Heart right ventricle (tissue), 16 donors: ENCODE measurements at regions not wholly inside any gene's neighbourhood (a gene's known extent, or its start where the extent isn't known, plus 50 kb on each side); places are given as distances from the start of the nearest gene placed in this dataset.

ENCODE experiments used
- ATAC-seq, 8 donors: fragments of 200-7000 bp; cut with Tn5 transposase; one replicate each; pipeline ENCODE4 v1.9.1; 2020; ENCODE audit warnings: mild to moderate bottlenecking in 8 of 8, moderate library complexity in 8 of 8, moderate number of reproducible peaks in 1 of 8
- DNase-seq, 2 donors: peaks; one replicate each; pipeline ENCODE4 v3.0.0-alpha.2; 2020
- H3K27ac ChIP-seq, 10 donors: fragments of 200-600 bp; sonication (generic) in 2 of 10; one replicate each; pipeline versions ENCODE4 v1.5.0 to v1.8.0; 2020 to 2022; ENCODE audit warnings: mild to moderate bottlenecking in 3 of 10
- H3K27me3 ChIP-seq, 7 donors: fragments of 200-600 bp; one replicate each; pipeline ENCODE4 v1.8.0; 2021 to 2022; ENCODE audit warnings: mild to moderate bottlenecking in 2 of 7
- H3K36me3 ChIP-seq, 9 donors: fragments of 200-600 bp; sonication (generic) in 1 of 9; one replicate each; pipeline versions ENCODE4 v1.5.0 to v1.8.0; 2020 to 2022; ENCODE audit warnings: mild to moderate bottlenecking in 2 of 9
- H3K4me1 ChIP-seq, 9 donors: fragments of 200-600 bp; sonication (generic) in 1 of 9; one replicate each; pipeline versions ENCODE4 v1.5.0 to v1.8.0; 2020 to 2022; ENCODE audit warnings: mild to moderate bottlenecking in 4 of 9
- H3K4me3 ChIP-seq, 10 donors: fragments of 200-600 bp; sonication (generic) in 2 of 10; one replicate each; pipeline versions ENCODE4 v1.5.0 to v1.8.0; 2020 to 2022; ENCODE audit warnings: mild to moderate bottlenecking in 7 of 10, moderate library complexity in 2 of 10
- H3K9me3 ChIP-seq, 11 donors: fragments of 200-600 bp in 10 of 11; sonication (generic) in 2 of 11; one replicate each; pipeline versions ENCODE4 v1.5.0 to v1.8.0; 2013 to 2022; ENCODE audit warnings: mild to moderate bottlenecking in 2 of 11, control low read depth in 1 of 11, moderate library complexity in 1 of 11
- WGBS, 2 donors: extraction: QIAGEN DNeasy Blood & Tissue Kit; methylation state at CpG; one replicate each; pipeline ENCODE4 v1.1.7; 2013; ENCODE audit warnings: inconsistent platforms in 1 of 2; 5-methylcytosine and 5-hydroxymethylcytosine counted together
- intact Hi-C, 10 donors: fragments of 100-400 bp; cut with DNase I; formaldehyde crosslinking; loops; one replicate each; pipeline versions ENCODE4 v1.11.1 to v1.14.2; 2022
- TF ChIP-seq, protein P1 (sequence below), 9 donors: fragments of 200-600 bp; sonication (generic) in 2 of 9; IDR thresholded peaks; one replicate each; pipeline versions ENCODE4 v1.5.0 to v1.8.0; 2021 to 2022; ENCODE audit warnings: antibody characterized with exemption in 9 of 9, mild to moderate bottlenecking in 5 of 9, moderate library complexity in 1 of 9
- donor health status: Arrhythmogenic right ventricular cardiomyopathy.
- donor health status: ischemic (EF 13 %, LVEDD 7.1; RV severe dilation, severe dysfunction).
- donor health status: healthy with polysubstance abuse.
- donor health status: DM: no; HTN: yes; CAD: no.
- donor health status: DM: no; HTN: no; CAD: no.
- donor health status: ischemic (EF 25% LVEDD 6.9; RV normal size, moderate dysfunction).
- donor health status: ischemic (EF 25% LVEDD 5.7; RV mildly dilated, moderate dysfunction).
- donor health status: healthy.
- donor health status: DM: yes; HTN: yes; CAD: no.
- donor health status: Ischemic cardiomyopathy.
- donor health status: ischemic (EF 35%, LVEDD 5.7; RV mildly dilated, moderate dysfunction).
- donor health status: nonischemic (EF 11% LVEDD 7.7; RV severe dilation, severe dysfunction).
- donor health status: DM: yes; HTN: yes; CAD: no.
- donor health status: PGD.
- donor health status: ischemic (EF 29% LVEDD 5.4; RV normal size, mild dysfunction).
- donor health status: nonischemic (EF 23%, LVEDD 6.1; RV moderate dilation, normal function).

DNA sequence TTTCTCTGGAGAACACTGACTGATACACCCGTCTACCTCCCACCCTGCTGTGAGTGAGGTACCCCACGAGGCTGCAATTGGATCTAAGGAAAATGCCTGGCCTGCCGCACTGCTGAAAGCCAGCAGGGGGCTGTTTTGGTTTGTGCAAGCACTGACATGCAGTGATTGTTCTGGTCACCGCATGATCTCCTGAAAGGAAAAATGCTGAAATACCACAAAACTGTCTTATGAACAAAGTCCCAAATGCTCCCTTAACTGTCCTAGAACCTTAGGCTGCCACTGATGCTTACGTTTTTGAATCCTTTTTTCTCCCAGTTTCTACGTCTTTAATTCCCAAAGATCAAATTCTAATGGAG, 132.7 kb downstream of the JCAD start:
- DNase-seq (no peak), ATAC-seq (peak in 1 of 8 donors; percentile 35)
- peaks cover 0 to 6% (median 0%) of the 10 kb centered on the region in 9 donors for H3K4me1 ChIP-seq
- peaks cover 0 to 25% (median 7%) of the 10 kb centered on the region in 11 donors for H3K9me3 ChIP-seq
- H3K36me3 ChIP-seq = no peaks in the 10 kb centered on the region
- H3K4me3 ChIP-seq = no peak overlapping the region
- WGBS, 2 donors = 67 to 73% methylated on average over 6 of the region's 6 CpGs
- H3K27me3 ChIP-seq = no peaks in the 10 kb centered on the region
- no peak overlapping the region for H3K27ac ChIP-seq
- intact Hi-C loops = loop anchor here in 2 of 10 donors (5.0 to 10.0 kb wide), 2 partner anchors 68 to 76 kb away; no protein-coding TSS in a partner anchor
- TF ChIP-seq, protein P1, sequence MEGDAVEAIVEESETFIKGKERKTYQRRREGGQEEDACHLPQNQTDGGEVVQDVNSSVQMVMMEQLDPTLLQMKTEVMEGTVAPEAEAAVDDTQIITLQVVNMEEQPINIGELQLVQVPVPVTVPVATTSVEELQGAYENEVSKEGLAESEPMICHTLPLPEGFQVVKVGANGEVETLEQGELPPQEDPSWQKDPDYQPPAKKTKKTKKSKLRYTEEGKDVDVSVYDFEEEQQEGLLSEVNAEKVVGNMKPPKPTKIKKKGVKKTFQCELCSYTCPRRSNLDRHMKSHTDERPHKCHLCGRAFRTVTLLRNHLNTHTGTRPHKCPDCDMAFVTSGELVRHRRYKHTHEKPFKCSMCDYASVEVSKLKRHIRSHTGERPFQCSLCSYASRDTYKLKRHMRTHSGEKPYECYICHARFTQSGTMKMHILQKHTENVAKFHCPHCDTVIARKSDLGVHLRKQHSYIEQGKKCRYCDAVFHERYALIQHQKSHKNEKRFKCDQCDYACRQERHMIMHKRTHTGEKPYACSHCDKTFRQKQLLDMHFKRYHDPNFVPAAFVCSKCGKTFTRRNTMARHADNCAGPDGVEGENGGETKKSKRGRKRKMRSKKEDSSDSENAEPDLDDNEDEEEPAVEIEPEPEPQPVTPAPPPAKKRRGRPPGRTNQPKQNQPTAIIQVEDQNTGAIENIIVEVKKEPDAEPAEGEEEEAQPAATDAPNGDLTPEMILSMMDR (IDR thresholded peaks at IDR 0.05) = peak in 8 of 9 donors; percentile 16 to 51 (median 37)

DNA sequence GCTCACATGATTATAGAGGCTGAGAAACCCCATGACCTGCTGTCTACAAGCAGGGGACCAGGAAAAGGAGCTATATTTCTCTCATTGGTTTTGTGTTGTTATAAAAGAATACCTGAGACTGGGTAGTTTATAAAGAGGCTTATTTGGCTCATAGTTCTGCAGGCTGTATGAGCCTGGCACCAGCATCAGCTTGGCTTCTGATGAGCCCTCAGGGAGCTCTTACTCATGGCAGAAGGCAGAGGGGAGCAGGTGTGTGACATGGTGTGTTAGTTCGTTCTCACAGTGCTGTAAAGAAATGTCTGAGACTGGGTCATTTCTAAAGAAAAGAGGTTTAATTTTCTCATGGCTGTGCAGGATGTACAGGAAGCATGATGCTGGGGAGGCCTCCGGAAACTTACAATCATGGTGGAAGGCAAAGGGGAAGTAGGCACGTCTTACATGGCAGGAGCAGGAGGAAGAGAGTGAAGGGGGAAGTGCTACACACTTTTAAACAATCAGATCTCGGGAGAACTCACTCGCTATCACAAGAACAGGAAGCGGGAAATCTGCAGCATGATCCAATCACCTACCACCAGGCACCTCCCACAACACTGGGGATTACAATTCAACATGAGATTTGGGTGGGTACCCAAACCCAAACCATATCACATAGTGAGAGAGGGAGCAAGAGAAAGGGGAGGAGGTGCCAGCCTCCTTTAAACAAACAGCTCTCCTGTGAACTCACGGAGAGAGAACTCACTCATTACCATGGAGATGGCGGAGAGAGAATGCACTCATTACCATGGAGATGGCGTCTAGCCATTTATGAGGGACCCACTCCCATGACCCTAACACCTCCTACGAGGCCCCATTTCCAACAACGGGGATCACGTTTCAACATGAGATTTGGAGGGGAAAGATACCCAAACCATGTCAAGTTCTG, 133.4 kb downstream of the JCAD start:
- H3K36me3 ChIP-seq = no peaks in the 10 kb centered on the region
- intact Hi-C loops = loop anchor here in 2 of 10 donors (5.0 to 10.0 kb wide), 2 partner anchors 69 to 76 kb away; no protein-coding TSS in a partner anchor
- no peak overlapping the region for H3K4me3 ChIP-seq
- DNase-seq (no peak), ATAC-seq (no peak)
- H3K27me3 ChIP-seq = no peaks in the 10 kb centered on the region
- H3K9me3 ChIP-seq = peaks cover 0 to 23% (median 7%) of the 10 kb centered on the region in 11 donors
- TF ChIP-seq, protein P1 (IDR thresholded peaks at IDR 0.05) = no peak
- 69 to 73% methylated on average over 12 of the region's 12 CpGs for WGBS, 2 donors
- H3K4me1 ChIP-seq = peaks cover 0 to 6% (median 0%) of the 10 kb centered on the region in 9 donors
- no peak overlapping the region for H3K27ac ChIP-seq

DNA sequence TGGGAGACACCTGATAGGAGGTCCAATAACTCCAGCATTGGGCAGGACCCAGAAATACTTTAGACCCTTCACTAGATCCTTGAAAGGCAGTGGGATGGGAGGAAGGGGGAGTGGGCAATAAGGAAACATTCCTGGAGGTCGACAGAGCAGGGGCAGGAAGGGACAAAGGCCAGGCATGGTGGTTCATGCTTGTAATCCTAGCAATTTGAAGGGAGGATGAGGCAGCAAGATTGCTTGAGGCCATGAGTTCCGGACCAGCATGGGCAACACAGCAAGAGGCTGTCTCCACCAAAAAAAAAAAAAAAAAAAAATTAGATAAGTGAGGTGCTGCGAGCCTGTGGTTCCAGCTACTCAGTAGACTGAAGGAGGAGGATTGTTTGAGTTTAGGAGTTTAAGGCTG, 134.9 kb downstream of the JCAD start:
- Histone ChIP-seq H3K27ac (no peak overlapping the region), H3K4me1 (peaks cover 0 to 7% (median 0%) of the 10 kb centered on the region in 9 donors), H3K4me3 (no peak overlapping the region), H3K27me3 (no peaks in the 10 kb centered on the region), H3K36me3 (no peaks in the 10 kb centered on the region), H3K9me3 (peaks cover 0 to 14% (median under 1%) of the 10 kb centered on the region in 11 donors)
- intact Hi-C loops = loop anchor here in 1 of 10 donors (10.0 kb wide), 1 partner anchor 70 kb away; no protein-coding TSS in a partner anchor
- DNase-seq (no peak), ATAC-seq (no peak)
- TF ChIP-seq, protein P1 (IDR thresholded peaks at IDR 0.05) = no peak
- WGBS, 2 donors = 92 to 94% methylated on average over 3 of the region's 3 CpGs

DNA sequence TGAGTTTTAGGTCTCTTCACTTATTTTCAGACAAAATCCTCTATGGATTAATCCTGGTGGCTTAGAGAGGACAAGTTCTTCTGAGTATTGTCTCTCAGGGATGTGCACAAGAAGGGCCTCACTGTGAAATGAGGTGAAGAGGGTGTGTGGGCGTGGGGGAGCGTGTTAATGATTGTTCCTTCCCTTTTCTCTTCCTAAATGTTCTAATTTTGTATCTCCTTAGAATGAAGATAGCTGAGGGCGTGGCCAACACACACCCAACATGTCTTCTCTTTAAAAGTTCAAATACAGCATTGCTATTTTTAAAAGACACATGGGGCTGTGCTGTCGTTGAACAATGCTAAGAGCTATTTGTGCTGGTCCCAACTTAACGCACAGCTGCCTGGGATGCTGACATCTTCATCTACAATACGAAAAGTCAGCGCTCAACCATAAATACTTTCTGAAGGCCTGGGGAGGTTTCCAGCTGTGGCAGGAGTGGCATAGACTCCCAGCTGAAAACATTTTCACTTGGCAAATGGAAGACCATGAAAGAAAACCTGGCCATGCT, 135.9 kb downstream of the JCAD start:
- Histone ChIP-seq H3K4me1 (peaks cover 0 to 7% (median 0%) of the 10 kb centered on the region in 9 donors), H3K9me3 (peaks cover 0 to 11% (median 0%) of the 10 kb centered on the region in 11 donors), H3K27me3 (no peaks in the 10 kb centered on the region), H3K4me3 (no peak overlapping the region), H3K36me3 (no peaks in the 10 kb centered on the region), H3K27ac (no peak overlapping the region)
- intact Hi-C loops = loop anchor here in 1 of 10 donors (10.0 kb wide), 1 partner anchor 71 kb away; no protein-coding TSS in a partner anchor
- DNase-seq (no peak), ATAC-seq (no peak)
- TF ChIP-seq, protein P1 (IDR thresholded peaks at IDR 0.05) = no peak
- 81% methylated on average over 7 of the region's 7 CpGs for WGBS, 2 donors
